Trophoblast cell (in vitro differentiated cells and primary cell): ENCODE measurements at regions not wholly inside any gene's neighbourhood (a gene's known extent, or its start where the extent isn't known, plus 50 kb on each side); places are given as distances from the start of the nearest gene placed in this dataset.

ENCODE experiments used
- DNase-seq, 2 donors: peaks; one replicate each; pipeline ENCODE4 v3.0.0-alpha.2; 2016
- H2AFZ ChIP-seq: 2 replicates; pipeline ENCODE4 v1.6.1; 2013; ENCODE audit warnings: low read length, moderate library complexity, mild to moderate bottlenecking; ENCODE audit not compliant: insufficient read depth, poor library complexity
- H2AK5ac ChIP-seq: 2 replicates; pipeline ENCODE4 v1.6.1; 2013; ENCODE audit warnings: mild to moderate bottlenecking, low read length
- H2BK120ac ChIP-seq: 2 replicates; pipeline ENCODE4 v1.6.1; 2013; ENCODE audit warnings: low read length, mild to moderate bottlenecking, moderate library complexity; ENCODE audit not compliant: insufficient read depth, poor library complexity
- H2BK12ac ChIP-seq: 2 replicates; pipeline ENCODE4 v1.6.1; 2013; ENCODE audit warnings: mild to moderate bottlenecking, low read length, moderate library complexity
- H2BK5ac ChIP-seq: 2 replicates; pipeline ENCODE4 v1.6.1; 2013; ENCODE audit warnings: low read length, low read depth, moderate library complexity, mild to moderate bottlenecking; ENCODE audit not compliant: poor library complexity
- H3K14ac ChIP-seq: 2 replicates; pipeline ENCODE4 v1.6.1; 2013; ENCODE audit warnings: mild to moderate bottlenecking, low read length
- H3K18ac ChIP-seq: 2 replicates; pipeline ENCODE4 v1.6.1; 2013; ENCODE audit warnings: mild to moderate bottlenecking, low read length
- H3K23ac ChIP-seq: 2 replicates; pipeline ENCODE4 v1.6.1; 2013; ENCODE audit warnings: low read length
- H3K27ac ChIP-seq: 2 replicates; pipeline ENCODE4 v1.5.1; 2013; ENCODE audit warnings: low read depth, mild to moderate bottlenecking, inconsistent platforms, low read length, moderate library complexity
- H3K27me3 ChIP-seq: 2 replicates; pipeline ENCODE4 v1.6.1; 2013; ENCODE audit warnings: inconsistent platforms, mild to moderate bottlenecking, low read length, moderate library complexity; ENCODE audit not compliant: insufficient read depth
- H3K36me3 ChIP-seq, 2 experiments: 1 replicate in 1 of 2; 2 replicates in 1 of 2; pipeline ENCODE4 v1.6.1; 2013; ENCODE audit warnings: low read length in 2 of 2, mild to moderate bottlenecking in 2 of 2, moderate library complexity in 1 of 2; ENCODE audit not compliant: insufficient read depth in 2 of 2, control insufficient read depth in 1 of 2
- H3K4ac ChIP-seq: 2 replicates; pipeline ENCODE4 v1.6.1; 2013; ENCODE audit warnings: low read depth, mild to moderate bottlenecking, low read length, moderate library complexity
- H3K4me1 ChIP-seq, 2 experiments: 1 replicate in 1 of 2; 2 replicates in 1 of 2; pipeline ENCODE4 v1.6.1; 2013; ENCODE audit warnings: low read length in 2 of 2, mild to moderate bottlenecking in 2 of 2, moderate library complexity in 1 of 2; ENCODE audit not compliant: insufficient read depth in 2 of 2, control insufficient read depth in 1 of 2
- H3K4me2 ChIP-seq: 2 replicates; pipeline ENCODE4 v1.6.1; 2013; ENCODE audit warnings: inconsistent platforms, mild to moderate bottlenecking, low read length, moderate library complexity
- H3K4me3 ChIP-seq: 2 replicates; pipeline ENCODE4 v1.5.1; 2013; ENCODE audit warnings: mild to moderate bottlenecking, low read depth, low read length, inconsistent platforms
- H3K79me1 ChIP-seq: one replicate; pipeline ENCODE4 v1.6.1; 2013; ENCODE audit warnings: low read length
- H3K79me2 ChIP-seq: 2 replicates; pipeline ENCODE4 v1.6.1; 2013; ENCODE audit warnings: low read length, mild to moderate bottlenecking; ENCODE audit not compliant: control insufficient read depth, insufficient read depth, poor library complexity
- H3K9ac ChIP-seq: 2 replicates; pipeline ENCODE4 v1.6.1; 2013; ENCODE audit warnings: mild to moderate bottlenecking, low read length
- H3K9me3 ChIP-seq: 2 replicates; pipeline ENCODE4 v1.6.1; 2013; ENCODE audit warnings: low read depth, mild to moderate bottlenecking, control low read depth, inconsistent platforms, low read length; ENCODE audit not compliant: insufficient read depth
- H4K12ac ChIP-seq: 2 replicates; pipeline ENCODE4 v1.6.1; 2013; ENCODE audit warnings: low read depth, mild to moderate bottlenecking, low read length, moderate library complexity
- H4K8ac ChIP-seq: 2 replicates; pipeline ENCODE4 v1.6.1; 2013; ENCODE audit warnings: low read depth, mild to moderate bottlenecking, low read length, moderate library complexity
- H4K91ac ChIP-seq: one replicate; pipeline ENCODE4 v1.6.1; 2013; ENCODE audit warnings: low read depth, mild to moderate bottlenecking, low read length, moderate library complexity
- WGBS: extraction: QIAGEN DNeasy Blood & Tissue Kit; methylation state at CpG from one replicate; pipeline ENCODE4 v1.1.7; 2013; ENCODE audit warnings: missing lambda C conversion rate; ENCODE audit not compliant: insufficient read length, insufficient coverage; ENCODE audit errors: extremely low coverage; 5-methylcytosine and 5-hydroxymethylcytosine counted together

- peak overlapping the region; percentile 35 for H2BK5ac ChIP-seq
- peaks cover 2% of the 10 kb centered on the region for H3K79me2 ChIP-seq
- H3K27ac ChIP-seq: peak overlapping the region; percentile 48
- no peak overlapping the region for H3K4me3 ChIP-seq
- H4K91ac ChIP-seq: no peak overlapping the region
- peaks cover 12% of the 10 kb centered on the region for H3K79me1 ChIP-seq
- H4K8ac ChIP-seq: no peak overlapping the region
- H2AK5ac ChIP-seq: no peak overlapping the region
- no peak overlapping the region for H3K4ac ChIP-seq
- H2AFZ ChIP-seq: no peak overlapping the region
- H3K4me2 ChIP-seq: no peak overlapping the region
- no peak overlapping the region for H2BK120ac ChIP-seq
- H3K9me3 ChIP-seq: no peaks in the 10 kb centered on the region
- no peak overlapping the region for H3K9ac ChIP-seq
- no peak overlapping the region for H3K23ac ChIP-seq
- no peak overlapping the region for H4K12ac ChIP-seq
- H3K4me1 ChIP-seq: peaks cover 12 to 18% of the 10 kb centered on the region in 2 experiments
- H3K36me3 ChIP-seq: no peaks in the 10 kb centered on the region
- H2BK12ac ChIP-seq: no peak overlapping the region
- no CpG with 5 or more reads among the region's 8 CpGs for whole genome bisulfite sequencing
- no peaks in the 10 kb centered on the region for H3K27me3 ChIP-seq
- no peak overlapping the region for H3K18ac ChIP-seq
- no peak for DNase-seq
- peak overlapping the region; percentile 28 for H3K14ac ChIP-seq
Measured at GRCh38 chr10:28806951-28807759, 129.8 kb downstream of the BAMBI start.

GRCh38 chr10:28807760-28808613 is 130.7 kb downstream of the BAMBI start:
- no peak overlapping the region for H2AK5ac ChIP-seq
- no peak overlapping the region for H3K9ac ChIP-seq
- H3K4me2 ChIP-seq: no peak overlapping the region
- peak overlapping the region; percentile 48 for H3K27ac ChIP-seq
- peak overlapping the region; percentile 60 for H2BK5ac ChIP-seq
- H4K91ac ChIP-seq: peak overlapping the region; percentile 55
- H4K12ac ChIP-seq: no peak overlapping the region
- H3K18ac ChIP-seq: no peak overlapping the region
- no peak overlapping the region for H3K23ac ChIP-seq
- H3K14ac ChIP-seq: no peak overlapping the region
- no peaks in the 10 kb centered on the region for H3K36me3 ChIP-seq
- H3K4me3 ChIP-seq: no peak overlapping the region
- no peak for DNase-seq
- no peaks in the 10 kb centered on the region for H3K9me3 ChIP-seq
- no CpG with 5 or more reads among the region's 16 CpGs for WGBS
- H3K4me1 ChIP-seq: peaks cover 12 to 18% of the 10 kb centered on the region in 2 experiments
- H2BK12ac ChIP-seq: peak overlapping the region; percentile 76
- H3K79me1 ChIP-seq: peaks cover 12% of the 10 kb centered on the region
- no peak overlapping the region for H2AFZ ChIP-seq
- peak overlapping the region; percentile 58 for H4K8ac ChIP-seq
- peak overlapping the region; percentile 59 for H2BK120ac ChIP-seq
- H3K79me2 ChIP-seq: peaks cover 2% of the 10 kb centered on the region
- no peaks in the 10 kb centered on the region for H3K27me3 ChIP-seq
- no peak overlapping the region for H3K4ac ChIP-seq

- Histone ChIP-seq H3K14ac (no peak overlapping the region), H3K27ac (no peak overlapping the region), H3K4me3 (no peak overlapping the region), H3K36me3 (no peaks in the 10 kb centered on the region), H2BK5ac (no peak overlapping the region), H4K8ac (no peak overlapping the region), H3K9ac (no peak overlapping the region), H3K79me2 (peaks cover 2% of the 10 kb centered on the region), H3K79me1 (peaks cover 12% of the 10 kb centered on the region), H3K27me3 (no peaks in the 10 kb centered on the region), H2BK120ac (peak overlapping the region; percentile 63), H2BK12ac (peak overlapping the region; percentile 84), H2AFZ (no peak overlapping the region), H3K4me2 (no peak overlapping the region), H3K9me3 (no peaks in the 10 kb centered on the region), H2AK5ac (no peak overlapping the region), H3K4me1 (peaks cover 12 to 18% of the 10 kb centered on the region in 2 experiments), H3K18ac (no peak overlapping the region), H4K12ac (no peak overlapping the region), H4K91ac (peak overlapping the region; percentile 47), H3K23ac (no peak overlapping the region), H3K4ac (no peak overlapping the region)
- DNase-seq: no peak
- no CpG with 5 or more reads among the region's 6 CpGs for WGBS
Measured at GRCh38 chr10:28808693-28809092, 131.4 kb downstream of the BAMBI start.

GRCh38 chr10:28810057-28810870 is 132.9 kb downstream of the BAMBI start:
- no peak overlapping the region for H3K23ac ChIP-seq
- no peak overlapping the region for H3K14ac ChIP-seq
- peak overlapping the region; percentile 23 for H2AFZ ChIP-seq
- H2AK5ac ChIP-seq: no peak overlapping the region
- H2BK12ac ChIP-seq: peak overlapping the region; percentile 55
- peak overlapping the region; percentile 79 for H3K27ac ChIP-seq
- H3K9ac ChIP-seq: no peak overlapping the region
- no peak overlapping the region for H4K12ac ChIP-seq
- peak overlapping the region; percentile 32 for H2BK120ac ChIP-seq
- H3K9me3 ChIP-seq: no peaks in the 10 kb centered on the region
- peaks cover 12% of the 10 kb centered on the region for H3K79me1 ChIP-seq
- no peak overlapping the region for H3K4ac ChIP-seq
- peaks cover 2% of the 10 kb centered on the region for H3K79me2 ChIP-seq
- H3K4me1 ChIP-seq: peaks cover 12 to 18% of the 10 kb centered on the region in 2 experiments
- H2BK5ac ChIP-seq: peak overlapping the region; percentile 74
- H3K4me2 ChIP-seq: peak overlapping the region; percentile 31
- H4K91ac ChIP-seq: peak overlapping the region; percentile 75
- DNase-seq: peak in 1 of 2 donors; percentile 32
- H3K36me3 ChIP-seq: no peaks in the 10 kb centered on the region
- no peaks in the 10 kb centered on the region for H3K27me3 ChIP-seq
- H4K8ac ChIP-seq: peak overlapping the region; percentile 51
- no CpG with 5 or more reads among the region's 10 CpGs for WGBS
- H3K4me3 ChIP-seq: no peak overlapping the region
- peak overlapping the region; percentile 57 for H3K18ac ChIP-seq
